ENCODE measurements at regions not wholly inside any gene's neighbourhood (a gene's known extent, or its start where the extent isn't known, plus 50 kb on each side); places are given as distances from the start of the nearest gene placed in this dataset.

- dilution Hi-C loops (cut with MboI; ENCODE audit: extremely low pct_ligation_motif_present, low sequenced_read_pairs): no loop called here
- Histone ChIP-seq H4K20me1 (ENCODE audit: control insufficient read depth, extremely low read depth, insufficient read depth, low read length) (no peaks in the 10 kb centered on the region), H3K9me3 (ENCODE audit: control insufficient read depth, low read depth, low read length) (no peaks in the 10 kb centered on the region), H3K4me2 (ENCODE audit: control insufficient read depth, extremely low read depth, insufficient read depth, low read depth, low read length) (no peak overlapping the region), H3K27me3 (ENCODE audit: control insufficient read depth, extremely low read depth, insufficient read depth, low read length) (no peaks in the 10 kb centered on the region), H3K79me2 (ENCODE audit: control insufficient read depth, insufficient read depth, low read length) (no peaks in the 10 kb centered on the region), H3K36me3 (ENCODE audit: control insufficient read depth in 2 of 2, extremely low read depth in 1 of 2, insufficient read depth in 2 of 2, low read length in 2 of 2) (no peaks in the 10 kb centered on the region), H3K9me1 (ENCODE audit: control insufficient read depth, extremely low read depth, insufficient read depth, low read length) (no peaks in the 10 kb centered on the region), H3K9ac (ENCODE audit: control insufficient read depth, extremely low read depth, insufficient read depth, low read length) (no peak overlapping the region), H3K4me1 (ENCODE audit: control insufficient read depth, extremely low read depth, insufficient read depth, low read length) (no peaks in the 10 kb centered on the region), H2AFZ (ENCODE audit: control insufficient read depth, low read length) (no peak overlapping the region), H3K4me3 (ENCODE audit: control insufficient read depth in 2 of 3, extremely low read depth in 1 of 3, insufficient read depth in 2 of 3, low read depth in 1 of 3, low read length in 3 of 3) (no peak overlapping the region), H3K27ac (ENCODE audit: control insufficient read depth, insufficient read depth, low read length) (no peak overlapping the region)
- FAIRE-seq (no peak), DNase-seq (ENCODE audit: low read depth, low spot score) (no peak)
- TF ChIP-seq EZH2 (IDR thresholded peaks at IDR 0.05; ENCODE audit: low read length): no peak
These were observed 126.3 kb upstream of the ATP1B1 start for GRCh38 chr1:168980180-168980579.

DNA sequence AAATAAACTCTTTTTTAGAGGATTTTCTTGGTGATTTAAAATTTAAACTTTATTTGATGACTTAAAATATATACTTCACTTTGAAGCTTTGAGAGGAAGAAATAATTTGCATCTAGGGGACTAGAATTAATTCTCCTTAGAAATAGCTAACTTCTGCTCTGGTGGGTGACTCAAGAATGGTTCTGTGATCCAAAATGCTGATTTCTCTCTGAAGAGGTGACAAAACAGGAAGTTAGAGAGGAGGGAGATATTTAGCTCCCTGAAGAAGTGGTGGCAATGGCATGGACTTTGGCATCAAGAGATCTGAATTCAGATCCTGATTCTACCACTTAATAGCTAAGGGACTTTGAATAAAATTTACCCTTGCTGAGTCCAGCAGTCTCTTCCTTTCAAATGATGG is 125.8 kb upstream of the ATP1B1 start:
- no peak overlapping the region for H3K9ac ChIP-seq (ENCODE audit: control insufficient read depth, extremely low read depth, insufficient read depth, low read length)
- DNase-seq (ENCODE audit: low read depth, low spot score) (no peak), FAIRE-seq (no peak)
- TF ChIP-seq EZH2 (IDR thresholded peaks at IDR 0.05; ENCODE audit: low read length) (no peak), CTCF (optimal IDR thresholded peaks at IDR 0.05 in 1 of 3, IDR thresholded peaks at IDR 0.05 in 1 of 3, conservative IDR thresholded peaks at IDR 0.05 in 1 of 3; ENCODE audit: extremely low read depth in 1 of 3, insufficient read depth in 2 of 3, low read length in 3 of 3) (no peak)
- H4K20me1 ChIP-seq (ENCODE audit: control insufficient read depth, extremely low read depth, insufficient read depth, low read length): no peaks in the 10 kb centered on the region
- no peaks in the 10 kb centered on the region for H3K4me1 ChIP-seq (ENCODE audit: control insufficient read depth, extremely low read depth, insufficient read depth, low read length)
- dilution Hi-C loops (cut with MboI; ENCODE audit: extremely low pct_ligation_motif_present, low sequenced_read_pairs): no loop called here
- no peaks in the 10 kb centered on the region for H3K27me3 ChIP-seq (ENCODE audit: control insufficient read depth, extremely low read depth, insufficient read depth, low read length)
- H2AFZ ChIP-seq (ENCODE audit: control insufficient read depth, low read length): no peak overlapping the region
- H3K4me2 ChIP-seq (ENCODE audit: control insufficient read depth, extremely low read depth, insufficient read depth, low read depth, low read length): no peak overlapping the region
- H3K4me3 ChIP-seq (ENCODE audit: control insufficient read depth in 2 of 3, extremely low read depth in 1 of 3, insufficient read depth in 2 of 3, low read depth in 1 of 3, low read length in 3 of 3): no peak overlapping the region
- no peaks in the 10 kb centered on the region for H3K9me3 ChIP-seq (ENCODE audit: control insufficient read depth, low read depth, low read length)
- H3K79me2 ChIP-seq (ENCODE audit: control insufficient read depth, insufficient read depth, low read length): no peaks in the 10 kb centered on the region
- no peaks in the 10 kb centered on the region for H3K9me1 ChIP-seq (ENCODE audit: control insufficient read depth, extremely low read depth, insufficient read depth, low read length)
- no peaks in the 10 kb centered on the region for H3K36me3 ChIP-seq (ENCODE audit: control insufficient read depth in 2 of 2, extremely low read depth in 1 of 2, insufficient read depth in 2 of 2, low read length in 2 of 2)
- no peak overlapping the region for H3K27ac ChIP-seq (ENCODE audit: control insufficient read depth, insufficient read depth, low read length)

GRCh38 chr1:168982778-168983177 is 123.7 kb upstream of the ATP1B1 start:
- H3K9me1 ChIP-seq (ENCODE audit: control insufficient read depth, extremely low read depth, insufficient read depth, low read length): no peaks in the 10 kb centered on the region
- DNase-seq (ENCODE audit: low read depth, low spot score) (no peak), FAIRE-seq (no peak)
- H2AFZ ChIP-seq (ENCODE audit: control insufficient read depth, low read length): no peak overlapping the region
- no peaks in the 10 kb centered on the region for H3K4me1 ChIP-seq (ENCODE audit: control insufficient read depth, extremely low read depth, insufficient read depth, low read length)
- no peaks in the 10 kb centered on the region for H3K36me3 ChIP-seq (ENCODE audit: control insufficient read depth in 2 of 2, extremely low read depth in 1 of 2, insufficient read depth in 2 of 2, low read length in 2 of 2)
- H3K79me2 ChIP-seq (ENCODE audit: control insufficient read depth, insufficient read depth, low read length): no peaks in the 10 kb centered on the region
- H3K4me3 ChIP-seq (ENCODE audit: control insufficient read depth in 2 of 3, extremely low read depth in 1 of 3, insufficient read depth in 2 of 3, low read depth in 1 of 3, low read length in 3 of 3): no peak overlapping the region
- no peaks in the 10 kb centered on the region for H3K9me3 ChIP-seq (ENCODE audit: control insufficient read depth, low read depth, low read length)
- no peak overlapping the region for H3K4me2 ChIP-seq (ENCODE audit: control insufficient read depth, extremely low read depth, insufficient read depth, low read depth, low read length)
- H3K27me3 ChIP-seq (ENCODE audit: control insufficient read depth, extremely low read depth, insufficient read depth, low read length): no peaks in the 10 kb centered on the region
- TF ChIP-seq EZH2 (IDR thresholded peaks at IDR 0.05; ENCODE audit: low read length): no peak
- TF ChIP-seq CTCF (optimal IDR thresholded peaks at IDR 0.05 in 1 of 3, IDR thresholded peaks at IDR 0.05 in 1 of 3, conservative IDR thresholded peaks at IDR 0.05 in 1 of 3; ENCODE audit: extremely low read depth in 1 of 3, insufficient read depth in 2 of 3, low read length in 3 of 3): no peak
- H3K27ac ChIP-seq (ENCODE audit: control insufficient read depth, insufficient read depth, low read length): no peak overlapping the region
- dilution Hi-C loops (cut with MboI; ENCODE audit: extremely low pct_ligation_motif_present, low sequenced_read_pairs): no loop called here
- no peaks in the 10 kb centered on the region for H4K20me1 ChIP-seq (ENCODE audit: control insufficient read depth, extremely low read depth, insufficient read depth, low read length)
- H3K9ac ChIP-seq (ENCODE audit: control insufficient read depth, extremely low read depth, insufficient read depth, low read length): no peak overlapping the region

Data from keratinocyte (primary cell).